HCT116 (cell line): ENCODE measurements at regions not wholly inside any gene's neighbourhood (a gene's known extent, or its start where the extent isn't known, plus 50 kb on each side); places are given as distances from the start of the nearest gene placed in this dataset.

ENCODE experiments used
- EZH2 ChIP-seq: fragments of 200-600 bp; sonication (generic); IDR thresholded peaks from 2 replicates; pipeline ENCODE4 v1.6.1; 2017; ENCODE audit warnings: antibody characterized with exemption, mixed run types
- TF ChIP-seq, protein P1 (sequence below), 3 experiments: fragments of 200-600 bp in 1 of 3; sonication (generic) in 1 of 3; IDR thresholded peaks in 2 of 3; conservative IDR thresholded peaks in 1 of 3; 2 replicates each; pipeline ENCODE4 v1.5.1; 2012 to 2017; ENCODE audit warnings: low read depth in 2 of 3, low read length in 2 of 3, antibody characterized with exemption in 1 of 3, borderline replicate concordance in 1 of 3, control low read depth in 1 of 3, mild to moderate bottlenecking in 1 of 3, mixed read lengths in 1 of 3, mixed run types in 1 of 3, moderate library complexity in 1 of 3; ENCODE audit not compliant: insufficient read depth in 1 of 3

DNA sequence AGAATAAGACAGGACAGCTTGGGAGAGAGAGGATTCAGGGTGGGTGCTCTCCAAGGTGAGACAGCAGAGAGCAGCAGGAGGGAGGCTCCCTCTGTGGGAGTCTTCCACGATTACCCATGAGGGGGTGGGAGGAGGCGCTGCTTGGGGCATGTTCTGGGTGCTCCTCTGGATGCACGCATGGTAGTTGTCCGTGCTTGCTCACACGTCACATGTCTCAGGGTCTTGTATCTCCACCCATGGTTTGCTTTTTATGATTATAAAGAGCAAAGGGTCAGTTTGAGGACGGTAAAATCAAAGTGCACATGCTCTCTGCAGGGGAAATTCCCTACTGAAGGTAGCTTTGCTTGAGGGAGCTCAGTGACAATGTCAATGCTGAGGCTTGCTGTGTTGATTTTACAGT lies 338.4 kb downstream of the THBS2 start:
- TF ChIP-seq, protein P1, sequence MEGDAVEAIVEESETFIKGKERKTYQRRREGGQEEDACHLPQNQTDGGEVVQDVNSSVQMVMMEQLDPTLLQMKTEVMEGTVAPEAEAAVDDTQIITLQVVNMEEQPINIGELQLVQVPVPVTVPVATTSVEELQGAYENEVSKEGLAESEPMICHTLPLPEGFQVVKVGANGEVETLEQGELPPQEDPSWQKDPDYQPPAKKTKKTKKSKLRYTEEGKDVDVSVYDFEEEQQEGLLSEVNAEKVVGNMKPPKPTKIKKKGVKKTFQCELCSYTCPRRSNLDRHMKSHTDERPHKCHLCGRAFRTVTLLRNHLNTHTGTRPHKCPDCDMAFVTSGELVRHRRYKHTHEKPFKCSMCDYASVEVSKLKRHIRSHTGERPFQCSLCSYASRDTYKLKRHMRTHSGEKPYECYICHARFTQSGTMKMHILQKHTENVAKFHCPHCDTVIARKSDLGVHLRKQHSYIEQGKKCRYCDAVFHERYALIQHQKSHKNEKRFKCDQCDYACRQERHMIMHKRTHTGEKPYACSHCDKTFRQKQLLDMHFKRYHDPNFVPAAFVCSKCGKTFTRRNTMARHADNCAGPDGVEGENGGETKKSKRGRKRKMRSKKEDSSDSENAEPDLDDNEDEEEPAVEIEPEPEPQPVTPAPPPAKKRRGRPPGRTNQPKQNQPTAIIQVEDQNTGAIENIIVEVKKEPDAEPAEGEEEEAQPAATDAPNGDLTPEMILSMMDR (IDR thresholded peaks at IDR 0.05 in 2 of 3, conservative IDR thresholded peaks at IDR 0.05 in 1 of 3; ENCODE audit: borderline replicate concordance in 1 of 3, insufficient read depth in 1 of 3, low read depth in 2 of 3, low read length in 2 of 3) = no peak
- no peak for TF ChIP-seq EZH2
